GM12878 (cell line): ENCODE measurements at regions not wholly inside any gene's neighbourhood (a gene's known extent, or its start where the extent isn't known, plus 50 kb on each side); places are given as distances from the start of the nearest gene placed in this dataset.

ENCODE experiments used
- CREM ChIP-seq: IDR thresholded peaks from 2 replicates; pipeline ENCODE4 v1.6.1; 2014; ENCODE audit warnings: antibody characterized with exemption, low read depth
- EZH2 ChIP-seq: IDR thresholded peaks from 2 replicates; pipeline ENCODE4 v1.6.1; 2012; ENCODE audit warnings: low read depth, mild to moderate bottlenecking, control low read depth, inconsistent platforms, low read length, borderline replicate concordance; ENCODE audit not compliant: control insufficient read depth
- GABPA ChIP-seq: IDR thresholded peaks from 2 replicates; pipeline ENCODE4 v1.6.1; 2014; ENCODE audit warnings: antibody characterized with exemption, low read depth, mild to moderate bottlenecking, inconsistent platforms
- IRF3 ChIP-seq: fragments of 450-650 bp; IDR thresholded peaks from 2 replicates; pipeline ENCODE4 v1.6.1; 2014; ENCODE audit warnings: mild to moderate bottlenecking
- JUND ChIP-seq: IDR thresholded peaks from 2 replicates; pipeline ENCODE4 v1.6.1; 2012; ENCODE audit warnings: low read depth, mild to moderate bottlenecking, low read length, improper control_type of control experiment, moderate library complexity
- MTA3 ChIP-seq: IDR thresholded peaks from 2 replicates; pipeline ENCODE4 v1.6.1; 2012; ENCODE audit warnings: low read length, inconsistent platforms, borderline replicate concordance
- POLR2AphosphoS5 ChIP-seq: IDR thresholded peaks from 2 replicates; pipeline ENCODE4 v1.6.1; 2011; ENCODE audit warnings: mild to moderate bottlenecking, low read length, inconsistent platforms
- RFX5 ChIP-seq: IDR thresholded peaks from 2 replicates; pipeline ENCODE4 v1.6.1; 2011; ENCODE audit warnings: low read depth, low read length, improper control_type of control experiment
- SMAD5 ChIP-seq: IDR thresholded peaks from 2 replicates; pipeline ENCODE4 v1.6.1; 2016; ENCODE audit warnings: antibody characterized with exemption, low read depth
- SMARCA5 ChIP-seq: fragments of 450-650 bp; IDR thresholded peaks from 2 replicates; pipeline ENCODE4 v1.6.1; 2017; ENCODE audit warnings: mild to moderate bottlenecking
- TF ChIP-seq, protein P1 (sequence below): IDR thresholded peaks from 2 replicates; pipeline ENCODE4 v1.6.1; 2011; ENCODE audit warnings: low read depth, mild to moderate bottlenecking, low read length, moderate library complexity, borderline replicate concordance; ENCODE audit errors: extremely low read depth
- TF ChIP-seq, protein P2 (sequence below): IDR thresholded peaks from 2 replicates; pipeline ENCODE4 v1.6.1; 2011; ENCODE audit warnings: borderline replicate concordance, low read depth, mild to moderate bottlenecking, moderate library complexity, mixed read lengths, low read length; ENCODE audit not compliant: insufficient read depth; ENCODE audit errors: extremely low read length

DNA sequence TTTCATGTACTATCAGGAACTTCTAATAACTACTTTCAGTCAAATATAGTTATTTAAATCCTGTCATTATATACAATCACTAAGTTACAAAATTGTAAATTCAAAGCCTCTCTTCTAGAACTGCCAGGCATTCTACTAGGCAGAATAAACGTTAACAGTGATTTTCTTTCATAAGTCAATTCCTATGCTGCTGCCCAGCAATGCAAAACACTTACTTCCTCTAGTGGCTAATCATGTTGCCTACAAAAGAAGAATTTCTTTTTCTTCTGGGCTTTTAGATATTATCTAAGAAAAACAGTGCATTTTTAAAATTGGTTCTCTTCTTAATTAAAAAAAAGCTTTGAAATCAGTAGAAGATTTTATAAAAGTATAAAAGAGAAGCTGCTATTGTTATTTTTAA, 509.8 kb upstream of the ADAMTS5 start:
- TF ChIP-seq EZH2 (no peak), IRF3 (no peak), MTA3 (no peak), SMARCA5 (no peak), POLR2AphosphoS5 (no peak), SMAD5 (no peak), CREM (no peak), RFX5 (no peak), JUND (no peak), GABPA (no peak)
- TF ChIP-seq, protein P1, sequence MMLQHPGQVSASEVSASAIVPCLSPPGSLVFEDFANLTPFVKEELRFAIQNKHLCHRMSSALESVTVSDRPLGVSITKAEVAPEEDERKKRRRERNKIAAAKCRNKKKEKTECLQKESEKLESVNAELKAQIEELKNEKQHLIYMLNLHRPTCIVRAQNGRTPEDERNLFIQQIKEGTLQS = no peak
- TF ChIP-seq, protein P2, sequence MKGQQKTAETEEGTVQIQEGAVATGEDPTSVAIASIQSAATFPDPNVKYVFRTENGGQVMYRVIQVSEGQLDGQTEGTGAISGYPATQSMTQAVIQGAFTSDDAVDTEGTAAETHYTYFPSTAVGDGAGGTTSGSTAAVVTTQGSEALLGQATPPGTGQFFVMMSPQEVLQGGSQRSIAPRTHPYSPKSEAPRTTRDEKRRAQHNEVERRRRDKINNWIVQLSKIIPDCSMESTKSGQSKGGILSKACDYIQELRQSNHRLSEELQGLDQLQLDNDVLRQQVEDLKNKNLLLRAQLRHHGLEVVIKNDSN = no peak
